M059J (cell line): ENCODE measurements at regions not wholly inside any gene's neighbourhood (a gene's known extent, or its start where the extent isn't known, plus 50 kb on each side); places are given as distances from the start of the nearest gene placed in this dataset.
A peak's percentile ranks its signal among the peaks of the same experiment; 100 is the strongest.
"Not testable (repeated sequence)": the region's sequence is repeated elsewhere in the genome, so short reads cannot be mapped to it uniquely, and the experiment has no call there.

Experiments
- DNase-seq: peaks from one replicate; pipeline ENCODE4 v3.0.0-alpha.2; 2012; ENCODE audit warnings: low read depth

DNA sequence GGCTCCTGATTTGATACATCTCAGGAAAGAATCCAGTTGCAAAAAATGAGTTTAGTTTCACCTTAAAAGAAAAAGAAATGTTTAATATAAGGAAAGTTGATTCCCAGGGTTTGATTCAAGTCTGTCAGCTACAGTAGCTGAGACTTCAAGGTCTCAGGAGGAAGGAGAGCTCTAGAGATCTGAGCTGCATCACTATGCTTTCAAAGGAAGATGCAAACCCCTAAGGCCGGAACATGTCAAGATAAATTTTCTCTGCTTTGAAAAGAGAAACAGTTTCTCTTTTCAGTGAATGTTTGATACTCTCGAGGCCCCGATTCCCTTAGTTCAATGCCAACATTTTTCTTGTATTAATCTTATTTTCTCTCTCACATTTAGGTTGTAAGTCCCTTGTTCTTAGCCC, 128.6 kb downstream of the RGPD3 start:
- no peak for DNase-seq

DNA sequence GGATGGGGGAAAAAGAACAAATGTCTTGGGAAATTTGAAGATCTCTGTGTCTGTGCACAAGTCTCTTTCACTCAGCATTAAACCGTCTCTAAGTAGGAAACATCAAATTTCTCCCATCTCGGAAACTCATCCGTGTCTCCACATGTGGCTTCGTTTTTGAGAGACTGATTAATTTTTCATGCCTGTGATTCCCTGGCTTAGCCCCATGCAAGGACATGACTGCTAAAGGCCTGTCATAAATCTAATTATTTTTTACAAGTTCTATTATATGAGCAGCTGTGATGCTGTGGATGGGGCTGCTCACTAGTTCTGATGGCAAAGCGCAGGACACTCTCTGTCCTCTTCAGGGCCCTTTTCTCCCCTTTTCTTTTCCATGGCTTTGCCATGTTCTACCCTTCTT, 129.1 kb downstream of the RGPD3 start:
- DNase-seq, result no peak

DNA sequence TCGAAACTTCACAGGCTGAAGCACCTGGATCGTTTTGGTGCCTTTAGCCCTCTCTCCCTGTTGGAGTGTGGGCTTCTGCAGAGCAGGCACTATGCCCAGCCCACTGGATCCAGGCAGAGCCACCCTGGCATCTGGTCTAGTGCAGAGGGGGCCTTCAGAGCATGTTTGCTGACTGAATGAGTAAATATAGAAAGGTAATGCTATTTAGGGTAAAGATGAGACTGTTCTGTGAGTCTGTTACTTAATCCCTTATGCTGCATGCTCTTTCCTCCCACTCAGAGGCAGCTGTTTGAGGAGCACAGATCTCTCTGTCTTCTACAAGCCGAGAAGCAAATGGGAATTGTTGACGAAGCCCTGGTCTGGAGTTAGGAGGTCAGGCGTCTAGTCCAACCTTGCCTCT, 130.2 kb downstream of the RGPD3 start:
- DNase-seq, result no peak

DNA sequence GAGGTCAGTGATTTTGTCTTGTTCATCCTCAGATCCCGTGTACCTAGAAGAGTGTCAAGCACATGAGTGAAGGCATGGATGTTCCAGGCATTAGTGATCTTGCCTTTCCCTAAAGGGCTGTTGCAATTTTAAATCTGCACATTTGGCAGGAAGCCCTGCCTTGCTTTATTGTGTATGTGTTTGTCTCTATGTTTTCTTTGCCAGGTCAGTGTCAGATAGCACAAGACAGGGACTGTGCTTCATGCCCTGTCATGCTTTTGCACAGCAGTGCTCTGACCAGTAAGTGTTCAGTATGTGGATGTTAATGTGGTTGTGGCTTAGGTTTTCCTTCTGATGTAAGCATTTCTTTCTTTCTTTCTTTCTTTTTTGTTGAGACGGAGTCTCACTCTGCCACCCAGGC, 131.5 kb downstream of the RGPD3 start:
- no peak for DNase-seq

DNA sequence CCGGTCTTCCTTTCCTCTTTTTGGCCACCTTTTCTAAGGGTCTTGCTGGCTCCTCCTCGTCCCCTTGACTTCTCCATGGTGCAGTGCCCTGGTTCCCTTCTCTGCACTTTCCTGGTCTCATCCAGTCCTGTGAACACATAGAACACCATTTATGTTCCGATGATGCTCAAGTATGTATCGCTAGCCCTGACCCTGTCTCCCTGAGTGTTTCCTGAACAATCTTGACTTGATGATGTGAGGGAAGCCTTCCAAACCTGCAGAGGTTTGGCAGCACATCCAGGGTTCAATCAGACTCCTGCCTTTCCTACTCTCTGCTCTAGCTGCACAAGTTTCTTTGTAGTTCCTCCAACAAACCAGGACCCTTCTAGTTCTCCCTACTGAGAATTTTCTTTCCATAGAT, 132.1 kb downstream of the RGPD3 start:
- DNase-seq, result no peak

DNA sequence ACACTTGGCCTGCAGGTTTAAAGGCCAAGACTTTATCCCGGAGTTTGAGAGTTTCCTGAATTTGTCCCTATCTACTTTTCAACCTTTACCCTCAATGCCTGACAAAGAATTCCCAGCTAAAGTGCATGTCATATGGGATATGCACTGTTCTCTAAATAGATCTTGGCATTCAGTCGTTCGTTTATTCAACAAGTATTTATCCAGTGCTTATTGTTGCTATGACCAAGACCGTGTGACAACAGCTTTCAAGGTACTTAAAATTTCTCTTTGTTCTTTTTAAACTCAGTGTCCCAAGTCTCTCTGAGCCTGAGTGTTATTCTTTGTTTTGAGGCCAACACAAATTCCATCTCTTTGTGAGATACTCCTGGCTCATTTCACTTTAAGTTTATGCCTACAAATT, 133.4 kb downstream of the RGPD3 start:
- DNase-seq, result no peak

DNA sequence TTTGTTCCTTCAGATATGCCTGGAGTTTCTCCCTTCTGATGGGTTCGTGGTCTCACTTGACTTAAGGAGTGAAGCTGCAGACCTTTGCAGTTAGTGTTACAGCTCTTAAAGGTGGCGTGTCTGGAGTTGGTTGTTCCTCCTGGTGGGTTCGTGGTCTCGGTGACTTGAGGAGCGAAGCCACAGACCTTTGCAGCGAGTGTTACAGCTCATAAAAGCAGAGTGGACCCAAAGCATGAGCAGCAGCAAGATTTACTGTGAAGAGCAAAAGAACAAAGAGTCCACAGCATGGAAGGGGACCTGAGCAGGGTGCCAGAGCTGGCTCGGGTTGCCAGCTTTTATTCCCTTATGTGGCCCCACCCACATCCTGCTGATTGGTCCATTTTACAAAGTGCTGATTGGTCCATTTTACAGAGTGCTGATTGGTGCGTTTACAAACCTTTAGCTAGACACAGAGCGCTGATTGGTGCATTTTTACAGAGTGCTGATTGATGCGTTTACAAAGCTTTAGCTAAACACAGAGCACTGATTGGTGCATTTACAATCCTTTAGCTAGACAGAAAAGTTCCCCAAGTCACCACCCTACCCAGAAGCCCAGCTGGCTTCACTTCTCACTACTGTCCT, 134.8 kb downstream of the RGPD3 start:
- not testable (repeated sequence) for DNase-seq

DNA sequence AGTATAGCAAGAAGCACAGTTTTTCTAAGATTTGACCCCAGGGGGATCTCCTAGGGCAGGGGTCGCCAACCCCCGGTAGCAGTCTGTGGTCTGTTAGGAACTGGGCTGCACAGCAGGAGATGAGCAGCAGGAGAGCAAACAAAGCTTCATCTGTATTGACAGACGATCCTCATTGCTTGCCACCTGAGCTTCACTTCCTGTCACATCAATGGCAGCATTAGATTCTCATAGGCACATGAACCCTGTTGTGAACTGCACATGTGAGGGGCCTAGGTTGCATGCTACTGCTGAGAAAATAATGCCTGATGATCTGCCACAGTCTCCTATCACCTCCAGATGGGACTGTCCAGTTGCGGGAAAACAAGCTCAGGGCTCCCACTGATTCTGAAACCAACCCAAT, 136.2 kb downstream of the RGPD3 start:
- DNase-seq, result no peak

DNA sequence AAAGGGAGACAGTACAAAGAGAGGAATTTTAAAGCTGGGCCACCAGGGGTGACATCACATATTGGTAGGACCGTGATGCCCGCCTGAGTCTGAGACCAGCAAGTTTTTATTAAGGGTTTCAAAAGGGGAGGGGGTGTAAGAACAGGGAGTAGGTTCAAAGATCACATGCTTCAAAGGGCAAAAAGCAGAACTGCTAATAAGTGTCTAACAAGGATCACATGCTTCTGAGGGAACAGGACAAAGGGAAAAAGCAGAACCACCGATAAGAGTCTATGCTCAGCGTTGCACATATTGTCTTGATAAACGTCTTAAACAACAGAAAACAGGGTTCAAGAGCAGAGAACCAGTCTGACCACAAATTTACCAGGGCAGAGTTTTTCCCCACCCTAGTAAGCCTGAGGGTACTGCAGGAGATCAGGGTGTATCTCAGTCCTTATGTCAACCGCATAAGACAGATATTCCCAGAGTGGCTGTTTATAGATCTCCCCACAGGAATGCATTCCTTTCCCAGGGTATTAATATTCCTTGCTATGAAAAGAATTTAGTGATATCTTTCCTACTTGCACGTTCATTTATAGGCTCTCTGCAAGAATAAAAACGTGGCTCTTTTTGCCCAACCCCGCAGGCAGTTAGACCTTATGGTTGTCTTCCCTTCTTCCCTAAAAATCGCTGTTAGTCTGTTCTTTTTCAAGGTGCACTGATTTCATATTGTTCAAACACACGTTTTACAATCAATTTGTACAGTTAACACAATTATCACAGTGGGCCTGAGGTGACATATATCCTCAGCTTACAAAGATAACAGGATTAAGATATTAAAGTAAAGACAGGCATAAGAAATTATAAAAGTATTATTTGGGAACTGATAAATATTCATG, 136.5 kb upstream of the UXS1 start:
- peak; percentile 2 for DNase-seq

DNA sequence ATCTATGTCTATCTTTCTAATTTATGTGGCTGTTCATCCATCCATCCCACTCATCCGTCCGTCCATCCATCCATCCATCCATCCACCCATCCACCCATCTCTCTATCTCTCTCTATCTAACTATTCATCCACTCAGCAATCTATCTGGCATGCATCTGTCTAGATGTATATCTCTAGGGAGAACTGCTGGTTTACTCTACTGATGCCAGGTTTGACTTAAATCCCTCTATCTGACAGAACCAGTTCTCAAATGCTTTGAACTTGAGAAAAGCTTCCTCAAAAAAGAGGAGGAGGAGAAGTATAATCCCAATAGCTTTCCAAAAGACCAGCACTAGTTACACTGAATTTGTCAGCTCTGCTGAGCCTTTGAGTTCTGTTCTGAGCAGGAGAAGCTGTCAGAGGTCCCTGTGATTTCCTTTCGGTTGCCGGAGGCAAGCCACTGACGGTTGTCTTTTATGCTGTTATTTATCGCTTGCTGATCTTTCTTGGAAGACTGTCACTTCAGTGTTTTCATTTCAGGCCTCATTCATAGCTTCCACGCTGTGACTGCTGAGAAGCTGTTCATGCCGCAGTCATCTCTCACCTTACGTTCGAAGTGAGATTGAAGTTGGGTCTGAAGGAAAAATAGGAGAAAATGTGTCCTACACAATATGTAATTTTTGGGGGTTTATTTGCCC, 129.4 kb upstream of the UXS1 start:
- no peak for DNase-seq

DNA sequence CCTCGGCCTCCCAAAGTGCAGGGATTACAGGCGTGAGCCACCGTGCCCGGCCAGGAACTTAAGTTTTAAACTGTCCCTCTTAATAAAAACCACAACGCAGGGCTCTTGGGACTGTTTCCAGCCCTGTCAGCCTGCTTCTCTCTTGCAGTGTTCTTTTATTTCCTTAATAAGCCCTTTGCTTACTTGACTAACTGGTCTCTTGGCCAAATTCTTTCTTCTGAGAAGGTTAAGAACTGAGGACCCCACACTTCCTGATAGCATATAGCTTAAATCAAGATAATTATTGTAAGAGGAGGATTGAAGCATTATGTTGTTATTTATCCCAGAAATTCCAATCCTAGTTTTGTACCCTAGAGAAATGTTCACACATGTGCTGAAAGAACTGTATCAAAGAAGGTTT, 128.2 kb upstream of the UXS1 start:
- no peak for DNase-seq

DNA sequence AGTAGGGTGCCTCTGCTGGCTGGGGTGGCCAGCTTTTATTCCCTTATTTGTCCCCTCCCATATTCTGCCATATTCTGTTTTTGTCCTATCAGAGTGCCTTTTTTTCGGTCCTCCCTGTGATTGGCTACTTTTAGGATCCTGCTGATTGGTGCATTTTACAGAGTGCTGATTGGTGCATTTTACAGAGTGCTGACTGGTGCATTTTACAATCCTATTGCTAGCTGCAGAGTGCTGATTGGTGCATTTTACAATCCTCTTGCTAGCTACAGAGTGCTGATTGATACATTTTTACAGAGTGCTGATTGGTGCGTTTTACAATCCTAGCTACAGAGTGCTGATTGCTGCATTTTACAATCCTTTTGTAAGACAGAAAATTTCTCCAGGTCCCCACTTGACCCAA, 126.3 kb upstream of the UXS1 start:
- DNase-seq, result not testable (repeated sequence)

DNA sequence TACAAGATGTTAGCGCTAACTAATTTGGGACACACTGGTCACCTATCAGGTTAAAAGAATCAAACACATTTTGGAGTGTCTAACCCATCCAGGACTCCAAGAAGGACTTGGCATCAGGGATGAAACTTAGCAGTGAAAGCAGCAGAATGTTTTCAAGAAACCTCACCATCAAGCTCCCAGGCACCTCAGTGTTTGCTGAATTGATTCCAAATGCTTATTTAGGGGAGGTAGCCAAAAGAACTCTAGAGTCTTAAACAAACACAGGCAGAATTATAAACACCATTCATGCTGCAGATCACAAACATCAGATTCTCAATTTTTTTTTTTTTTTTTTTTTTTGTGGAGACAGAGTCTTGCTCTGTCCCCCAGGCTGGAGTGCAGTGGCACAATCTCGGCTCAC, 122.8 kb upstream of the UXS1 start:
- DNase-seq, result no peak

DNA sequence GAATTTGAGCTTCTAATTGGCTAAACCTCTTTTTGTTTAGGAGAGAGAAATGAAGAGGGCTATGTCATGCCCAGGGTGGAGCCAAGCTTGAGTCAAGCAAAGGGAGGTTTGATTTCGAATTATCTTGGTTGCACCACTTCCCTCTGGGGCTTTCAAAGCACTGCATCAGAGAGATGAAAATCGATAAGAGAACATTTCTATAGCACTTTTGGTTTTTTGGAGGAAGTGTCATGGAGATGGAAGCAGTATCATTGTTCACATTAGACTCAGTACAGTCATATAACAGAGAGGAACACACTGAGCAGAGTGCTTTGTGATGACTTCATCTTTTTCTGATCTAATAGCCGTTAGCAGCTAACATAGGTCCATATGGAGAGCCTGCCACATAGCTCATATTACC, 120.3 kb upstream of the UXS1 start:
- DNase-seq, result no peak

DNA sequence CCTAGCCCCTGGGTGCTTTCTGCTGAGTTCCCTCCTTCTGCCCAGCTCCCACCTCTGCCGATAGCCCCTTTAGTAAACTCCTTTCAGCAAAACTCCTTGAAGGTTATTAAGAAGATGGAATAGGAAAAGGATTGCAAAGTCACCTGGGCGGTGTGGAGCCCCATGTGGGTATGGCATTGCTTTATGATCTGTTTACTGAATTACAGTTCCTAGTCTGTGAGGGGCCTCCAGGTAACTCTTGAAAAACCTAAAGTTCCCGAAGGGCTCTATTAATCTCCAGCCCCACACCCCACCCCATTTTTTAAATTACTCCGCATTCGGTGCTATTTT, 116.9 kb upstream of the UXS1 start:
- DNase-seq, result no peak

DNA sequence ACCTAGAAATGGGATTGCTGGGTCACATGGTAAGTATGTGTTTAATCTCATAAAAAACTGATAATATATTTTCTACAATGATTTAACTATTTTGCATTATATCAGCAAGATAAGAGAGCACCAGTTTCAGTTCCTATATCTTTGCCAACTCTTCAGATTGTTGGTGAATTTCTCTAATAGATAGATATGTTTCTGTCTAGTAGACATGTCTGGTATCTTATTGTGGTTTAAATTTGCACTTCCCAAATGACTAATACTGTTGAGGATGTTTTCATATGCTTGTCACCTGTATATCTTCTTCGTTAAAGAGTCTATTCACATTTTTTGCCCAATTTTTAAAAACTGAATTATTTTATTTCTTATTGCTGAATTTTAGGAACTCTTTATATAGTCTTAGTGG, 113.8 kb upstream of the UXS1 start:
- no peak for DNase-seq

DNA sequence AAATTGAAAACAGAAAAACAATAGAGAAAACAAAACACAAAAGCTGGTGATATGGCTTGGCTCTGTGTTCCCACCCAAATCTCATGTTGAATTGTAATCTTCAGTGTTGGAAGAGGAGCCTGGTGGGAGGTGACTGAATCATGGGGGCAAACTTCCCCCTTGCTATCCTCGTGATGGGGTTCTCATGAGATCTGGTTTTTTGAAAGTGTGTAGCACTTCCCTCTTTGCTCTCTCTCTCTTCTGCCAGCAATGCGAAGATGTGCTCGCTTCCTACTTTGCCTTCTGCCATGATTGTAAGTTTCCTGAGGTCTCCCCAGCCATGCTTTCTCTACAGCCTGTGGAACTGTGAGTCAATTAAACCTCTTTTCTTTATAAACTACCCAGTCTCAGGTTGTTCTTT, 112.3 kb upstream of the UXS1 start:
- no peak for DNase-seq

DNA sequence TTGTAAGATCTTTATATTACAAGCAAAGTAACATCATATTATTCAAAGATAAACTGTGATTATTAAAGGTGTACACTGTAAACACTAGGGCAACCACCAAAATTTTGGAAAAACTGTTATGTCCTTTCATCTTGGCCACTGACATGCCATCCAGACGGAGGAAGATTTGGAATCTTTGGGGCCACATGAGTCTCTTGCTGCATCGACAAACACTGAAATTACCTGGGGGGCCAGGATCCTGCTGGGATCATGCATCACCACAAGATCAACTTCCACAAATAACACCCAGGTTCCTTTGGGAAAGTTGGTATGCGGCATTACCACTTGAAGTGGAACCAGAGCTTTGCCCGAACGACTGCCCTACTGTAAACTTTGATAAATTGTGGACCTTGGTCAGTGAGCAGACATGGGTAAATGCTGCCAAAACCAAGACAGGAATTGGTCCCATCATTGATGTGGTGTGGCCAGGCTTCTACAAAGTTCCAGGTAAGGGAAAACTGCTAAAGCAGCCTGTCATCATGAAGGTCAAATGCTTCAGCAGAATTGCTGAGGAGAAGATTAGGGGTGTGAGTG, 110.6 kb upstream of the UXS1 start:
- no peak for DNase-seq

DNA sequence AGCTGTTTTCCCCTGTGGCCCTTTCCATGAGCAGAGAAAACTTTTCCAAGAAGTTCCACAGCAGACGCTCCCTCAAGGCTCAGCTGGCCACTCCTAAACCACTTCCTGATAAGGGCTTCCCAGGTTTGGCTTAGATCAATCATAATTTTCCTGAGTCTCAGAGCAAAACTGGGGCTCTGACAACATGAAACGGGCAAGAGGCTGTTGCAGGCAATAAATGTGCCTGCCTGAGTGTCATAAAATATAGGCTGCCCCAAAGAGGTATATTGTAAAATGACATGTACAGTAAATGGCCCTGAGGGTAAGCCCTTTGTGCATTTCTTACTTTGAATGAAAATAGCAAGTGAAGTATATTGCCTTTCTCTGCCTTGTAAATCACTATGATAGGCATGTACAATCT, 105.6 kb upstream of the UXS1 start:
- DNase-seq, result no peak

DNA sequence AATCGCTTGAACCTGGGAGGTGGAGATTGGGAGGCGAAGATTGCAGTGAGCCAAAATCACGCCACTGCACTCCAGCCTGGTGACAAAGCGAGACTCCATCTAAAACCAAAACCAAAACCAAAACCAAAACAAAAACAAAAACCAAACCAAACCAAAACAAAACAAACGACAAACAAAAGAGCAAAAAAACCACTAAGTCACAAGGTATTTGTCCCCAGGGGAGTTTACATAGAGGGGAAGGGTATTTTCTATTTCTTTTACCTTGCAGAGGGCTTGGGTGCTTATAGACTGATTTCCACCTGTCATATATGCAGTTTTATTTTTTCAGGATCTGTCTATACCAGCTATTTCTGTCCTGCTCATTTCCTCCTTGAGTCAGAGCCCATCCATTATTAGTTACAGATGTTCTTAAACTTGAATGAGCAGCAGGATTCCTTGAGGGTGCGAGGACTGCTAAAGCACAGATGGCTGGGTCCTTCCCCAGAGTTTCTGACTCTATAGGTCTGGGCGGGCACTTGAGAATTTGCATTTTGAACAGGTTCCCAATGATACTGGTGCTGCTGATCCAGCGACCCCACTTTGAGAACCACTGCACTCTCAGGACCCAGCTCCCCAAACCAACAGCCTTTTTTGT, 102.2 kb upstream of the UXS1 start:
- DNase-seq, result no peak

DNA sequence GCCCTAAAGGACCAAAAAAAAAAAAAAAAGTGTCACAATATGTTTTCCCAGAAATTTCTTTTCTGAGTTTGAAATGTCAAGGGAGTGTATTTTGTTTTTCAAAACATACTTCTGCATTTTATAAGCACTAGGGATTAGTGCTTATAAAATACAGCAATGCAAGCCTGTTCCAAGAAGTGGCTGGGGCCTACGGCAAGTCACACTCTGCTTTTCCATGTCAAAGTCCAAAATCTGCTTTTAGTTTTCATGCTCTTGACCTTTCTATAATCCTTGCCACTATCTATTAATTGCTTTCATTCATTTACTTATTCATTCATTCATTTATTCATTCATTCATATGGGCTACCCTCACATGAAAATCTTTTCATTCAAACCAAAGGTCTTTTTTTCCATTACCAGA, 100.1 kb upstream of the UXS1 start:
- no peak for DNase-seq

DNA sequence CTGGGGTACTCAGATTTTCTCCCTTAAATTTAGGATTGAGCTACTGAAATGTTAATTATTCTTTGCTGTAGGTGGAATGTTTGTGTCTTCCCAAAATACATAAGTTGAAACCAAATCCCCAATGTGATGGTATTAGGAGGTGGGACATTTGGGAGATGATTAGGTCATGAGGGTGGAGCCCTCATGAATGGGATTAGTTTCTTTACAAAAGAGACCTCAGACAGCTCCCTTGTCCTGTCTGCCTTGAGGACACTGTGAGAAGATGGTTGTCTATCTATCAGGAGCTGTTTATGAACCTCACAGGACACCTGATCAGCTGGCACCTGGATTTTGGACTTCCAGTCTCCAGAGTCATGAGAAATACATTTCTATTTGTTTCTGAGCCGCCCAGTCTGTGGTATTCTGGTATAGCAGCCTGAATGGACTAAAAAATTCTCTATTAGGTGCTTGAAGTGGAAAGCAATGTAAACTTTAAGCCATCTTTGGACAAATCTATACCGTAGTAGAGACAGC, 99.2 kb upstream of the UXS1 start:
- no peak for DNase-seq
